ENCODE measurements at regions not wholly inside any gene's neighbourhood (a gene's known extent, or its start where the extent isn't known, plus 50 kb on each side); places are given as distances from the start of the nearest gene placed in this dataset.

DNA sequence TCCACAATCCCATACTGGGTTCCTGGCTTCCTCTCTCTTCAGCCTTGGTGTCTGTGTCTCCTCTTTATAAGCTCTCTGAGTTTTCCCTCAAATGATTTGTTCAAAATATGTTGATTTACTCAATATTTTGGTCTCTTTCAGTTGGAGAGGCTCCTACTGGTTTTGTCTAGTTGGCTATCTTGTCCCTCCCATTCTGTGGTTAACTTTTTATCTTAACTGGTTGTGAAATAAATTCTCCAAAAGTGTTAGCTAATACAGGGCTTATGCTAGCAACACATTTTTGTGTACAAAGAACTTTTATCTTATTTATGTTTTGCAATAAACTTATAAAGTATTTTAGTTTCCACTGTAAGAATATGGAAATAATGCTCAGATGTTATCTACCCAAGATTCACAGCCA lies 200.9 kb downstream of the AASDHPPT start:
- TF ChIP-seq EP300 (IDR thresholded peaks at IDR 0.05; ENCODE audit: borderline replicate concordance) (no peak), RAD21 (IDR thresholded peaks at IDR 0.05; ENCODE audit: low read depth) (no peak)

Measured in Ishikawa (cell line).